KBM-7 (cell line): ENCODE measurements at regions not wholly inside any gene's neighbourhood (a gene's known extent, or its start where the extent isn't known, plus 50 kb on each side); places are given as distances from the start of the nearest gene placed in this dataset.

Source experiments
- DNase-seq: peaks from one replicate; pipeline ENCODE4 v3.0.0-alpha.2; 2015
- in situ Hi-C: fragments of 300-500 bp; cut with MboI; formaldehyde crosslinking; loops from 2 replicates; pipeline ENCODE4 v1.14.3; 2020; ENCODE audit warnings: low sequenced_read_pairs, low pct_unique_long_range_greater_than_20kb, mixed read lengths

- DNase-seq: no peak
Measured at GRCh38 chrX:39829965-39830364, 267.8 kb downstream of the BCOR start.

GRCh38 chrX:39830414-39830813 is 267.3 kb downstream of the BCOR start:
- in situ Hi-C loops: no loop called here

More at GRCh38 chrX:39829965-39830364, 267.8 kb downstream of the BCOR start:
- in situ Hi-C loops: no loop called here

GRCh38 chrX:39832211-39832610 is 265.5 kb downstream of the BCOR start:
- in situ Hi-C loops: no loop called here
- no peak for DNase-seq

More at GRCh38 chrX:39830414-39830813, 267.3 kb downstream of the BCOR start:
- no peak for DNase-seq

- no peak for DNase-seq
- in situ Hi-C loops: no loop called here
Measured at GRCh38 chrX:39834600-39834999, 263.2 kb downstream of the BCOR start.

- in situ Hi-C loops: no loop called here
- no peak for DNase-seq
Measured at GRCh38 chrX:39835241-39835640, 262.5 kb downstream of the BCOR start.

- no peak for DNase-seq
- in situ Hi-C loops: no loop called here
Measured at GRCh38 chrX:39835776-39836175, 262.0 kb downstream of the BCOR start.

- DNase-seq: peak; percentile 56
- in situ Hi-C loops: no loop called here
Measured at GRCh38 chrX:39836802-39837420, 260.8 kb downstream of the BCOR start.

GRCh38 chrX:39837688-39838087 is 260.1 kb downstream of the BCOR start:
- in situ Hi-C loops: no loop called here
- DNase-seq: no peak

- DNase-seq: no peak
- in situ Hi-C loops: no loop called here
Measured at GRCh38 chrX:39839371-39839770, 258.4 kb downstream of the BCOR start.

- in situ Hi-C loops: no loop called here
- DNase-seq: no peak
Measured at GRCh38 chrX:39840133-39840532, 257.6 kb downstream of the BCOR start.

- in situ Hi-C loops: no loop called here
- DNase-seq: no peak
Measured at GRCh38 chrX:39840581-39841093, 257.1 kb downstream of the BCOR start.

GRCh38 chrX:39841604-39842003 is 256.2 kb downstream of the BCOR start:
- no peak for DNase-seq
- in situ Hi-C loops: no loop called here

GRCh38 chrX:39842281-39842973 is 255.3 kb downstream of the BCOR start:
- in situ Hi-C loops: no loop called here

GRCh38 chrX:39843318-39843717 is 254.4 kb downstream of the BCOR start:
- no peak for DNase-seq
- in situ Hi-C loops: no loop called here

More at GRCh38 chrX:39842281-39842973, 255.3 kb downstream of the BCOR start:
- no peak for DNase-seq

- in situ Hi-C loops: no loop called here
- no peak for DNase-seq
Measured at GRCh38 chrX:39845233-39845632, 252.5 kb downstream of the BCOR start.

GRCh38 chrX:39846460-39846859 is 251.3 kb downstream of the BCOR start:
- in situ Hi-C loops: no loop called here
- DNase-seq: no peak

- in situ Hi-C loops: no loop called here
- DNase-seq: no peak
Measured at GRCh38 chrX:39848243-39848642, 249.5 kb downstream of the BCOR start.

- in situ Hi-C loops: no loop called here
- no peak for DNase-seq
Measured at GRCh38 chrX:39848900-39849299, 248.9 kb downstream of the BCOR start.

GRCh38 chrX:39850209-39850608 is 247.5 kb downstream of the BCOR start:
- DNase-seq: no peak
- in situ Hi-C loops: no loop called here

- DNase-seq: peak; percentile 35
- in situ Hi-C loops: no loop called here
Measured at GRCh38 chrX:39850630-39851152, 247.1 kb downstream of the BCOR start.
